ENCODE measurements at regions not wholly inside any gene's neighbourhood (a gene's known extent, or its start where the extent isn't known, plus 50 kb on each side); places are given as distances from the start of the nearest gene placed in this dataset.

- TF ChIP-seq CTCF (IDR thresholded peaks at IDR 0.05), result no peak
- no peak for TF ChIP-seq POLR2A (IDR thresholded peaks at IDR 0.05)
Observed at GRCh38 chr4:53763813-53764597, 172.7 kb upstream of the LNX1 start.

All from lower leg skin (tissue), 3 donors.